GM21515 (cell line): ENCODE measurements at regions not wholly inside any gene's neighbourhood (a gene's known extent, or its start where the extent isn't known, plus 50 kb on each side); places are given as distances from the start of the nearest gene placed in this dataset.
"Not testable (repeated sequence)": the region's sequence is repeated elsewhere in the genome, so short reads cannot be mapped to it uniquely, and the experiment has no call there.

Experiments used
- ATAC-seq: cut with Tn5 transposase; IDR thresholded peaks from one replicate; pipeline ENCODE4 v1.9.1; 2021; ENCODE audit not compliant: unreplicated experiment

- ATAC-seq: no peak
Measured at GRCh38 chr7:96770758-96771157, 61.1 kb upstream of the SEM1 start.

DNA sequence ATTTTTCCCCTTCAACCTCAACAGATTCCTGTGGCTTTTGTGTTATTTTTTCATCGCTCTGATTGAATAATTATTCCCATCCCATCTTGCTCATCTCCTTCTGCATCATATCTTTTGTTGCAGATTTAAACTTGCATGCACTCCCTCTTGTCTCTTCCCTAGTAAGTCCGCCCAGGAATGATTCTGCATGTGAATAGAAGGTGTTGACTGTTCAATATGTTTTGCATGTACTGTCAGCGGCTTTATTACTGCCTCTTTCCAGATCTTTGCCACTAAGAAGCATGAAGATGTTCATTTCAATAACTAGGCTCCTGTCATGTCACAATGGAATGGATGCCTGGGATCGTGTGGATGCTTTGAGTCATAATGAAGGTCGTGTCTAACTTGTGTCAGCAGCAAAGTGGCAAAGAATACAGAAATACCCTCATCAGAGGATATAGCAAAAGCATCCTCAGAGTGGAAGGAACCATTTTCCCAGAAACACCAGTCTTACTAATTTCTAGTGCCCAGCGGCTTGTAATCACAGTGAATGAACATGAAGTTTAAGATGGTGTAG is 62.6 kb upstream of the SEM1 start:
- no peak for ATAC-seq

GRCh38 chr7:96773483-96773882 is 63.8 kb upstream of the SEM1 start:
- ATAC-seq: no peak

DNA sequence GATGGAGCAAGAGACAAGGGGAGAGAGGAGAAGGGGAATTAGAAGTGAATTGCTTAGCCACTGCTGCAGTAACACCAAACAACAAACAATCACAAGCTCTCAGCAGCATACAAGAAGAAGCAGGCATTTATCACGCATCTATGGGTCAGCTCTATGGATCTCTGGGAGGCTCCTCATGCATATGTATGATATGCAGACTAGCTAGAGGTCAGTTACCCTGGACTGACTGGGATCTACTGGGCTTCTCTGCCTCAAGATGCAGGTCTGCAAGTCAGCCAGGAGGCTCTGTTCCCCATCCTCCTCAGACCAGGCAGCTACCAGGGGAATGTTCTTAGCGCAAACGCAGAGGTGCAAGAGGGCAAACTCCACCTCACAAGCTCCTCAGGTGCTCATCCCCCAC is 64.7 kb upstream of the SEM1 start:
- ATAC-seq: no peak

DNA sequence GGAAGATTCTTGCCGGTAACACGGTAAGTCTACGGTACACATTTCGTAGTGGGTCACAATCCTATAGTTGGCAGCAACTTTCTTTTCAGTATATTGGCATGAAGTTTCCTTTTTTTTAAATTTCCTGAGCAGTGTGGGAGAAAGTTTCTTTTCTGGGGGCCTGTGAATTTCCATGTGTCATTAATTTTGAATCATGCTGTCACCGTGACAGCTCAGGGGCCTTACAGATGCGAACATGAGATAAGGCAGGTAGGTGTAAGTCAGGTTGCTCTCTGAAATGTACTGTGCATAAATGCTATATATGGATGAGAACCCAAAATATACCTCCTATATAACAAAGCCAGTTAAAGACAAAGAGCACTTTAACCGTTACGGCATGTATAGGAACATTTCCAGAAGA is 65.4 kb upstream of the SEM1 start:
- no peak for ATAC-seq

DNA sequence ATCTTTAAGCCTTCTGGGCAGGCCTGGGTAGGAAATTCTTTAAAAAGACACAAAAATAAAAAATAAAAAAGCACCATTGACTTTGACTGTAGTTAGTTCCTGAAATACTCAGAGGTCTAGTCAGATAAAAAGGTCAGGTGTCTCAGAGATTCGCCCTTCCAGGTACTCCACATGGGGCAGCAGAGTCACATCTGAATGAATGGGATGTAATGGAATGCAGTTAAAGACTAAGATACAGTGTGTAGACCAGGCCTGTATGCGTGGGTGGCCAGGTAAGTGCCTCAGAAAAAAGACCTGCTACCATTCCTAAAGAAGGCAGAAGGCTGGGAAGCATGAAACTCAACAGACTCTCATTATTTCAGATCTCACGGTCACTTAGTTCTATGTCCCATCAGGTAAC is 68.6 kb upstream of the SEM1 start:
- ATAC-seq: no peak

GRCh38 chr7:96781919-96782318 is 72.3 kb upstream of the SEM1 start:
- ATAC-seq: no peak

- ATAC-seq: not testable (repeated sequence)
Measured at GRCh38 chr7:96782686-96783298, 73.1 kb upstream of the SEM1 start.

DNA sequence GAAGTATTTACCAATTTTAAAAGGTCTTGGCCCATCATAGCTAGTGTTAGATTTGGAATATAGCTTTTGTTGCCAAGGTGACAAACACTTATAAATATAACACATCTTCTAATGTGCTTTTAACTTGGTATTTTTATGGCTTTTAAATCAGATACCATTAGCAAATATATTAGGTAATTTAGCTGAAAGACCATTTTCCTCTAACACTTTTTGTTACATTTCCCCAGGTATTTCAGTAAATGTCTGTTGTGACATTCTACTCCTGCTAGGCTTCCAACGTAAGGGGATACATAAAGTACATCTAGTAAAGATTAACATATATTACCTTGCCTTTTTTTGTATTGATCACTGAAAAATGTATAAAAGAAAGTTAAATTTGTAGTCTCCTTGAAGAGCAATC is 75.0 kb upstream of the SEM1 start:
- ATAC-seq: no peak

DNA sequence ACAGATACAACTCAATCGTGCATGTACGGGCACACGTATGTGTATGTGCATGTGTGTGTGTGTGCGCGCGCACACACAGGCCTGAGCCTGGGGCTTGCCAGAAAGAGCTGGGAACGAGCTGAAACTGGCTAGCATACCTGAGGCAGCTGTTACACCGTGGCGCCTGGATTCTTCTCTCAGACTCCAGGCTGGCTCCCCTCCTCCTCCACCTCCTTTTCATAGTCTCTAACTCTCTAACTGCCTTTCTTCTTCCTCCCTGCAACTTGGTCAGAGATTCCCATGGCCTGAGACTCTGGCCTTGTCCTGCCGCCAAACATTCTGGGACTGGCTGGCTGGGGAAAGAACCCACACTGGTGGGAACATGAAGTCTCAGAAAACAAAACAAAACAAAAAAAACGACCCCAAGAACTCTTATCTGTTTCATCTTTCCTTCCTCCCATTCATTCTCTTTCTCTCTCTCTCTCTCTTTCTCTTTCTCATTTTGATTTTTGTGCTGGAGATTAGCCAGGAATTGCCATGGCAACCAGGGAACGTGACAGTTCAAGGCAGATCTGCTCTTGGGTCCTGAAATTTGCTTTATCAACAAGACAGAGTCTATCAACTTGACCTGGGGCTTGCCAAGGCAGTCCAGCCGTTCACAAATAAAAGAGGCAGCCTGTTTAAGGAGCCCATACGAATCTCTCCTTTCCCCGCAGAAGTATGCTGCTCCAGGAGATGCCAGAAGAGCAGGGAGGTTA is 76.8 kb upstream of the SEM1 start:
- no peak for ATAC-seq

DNA sequence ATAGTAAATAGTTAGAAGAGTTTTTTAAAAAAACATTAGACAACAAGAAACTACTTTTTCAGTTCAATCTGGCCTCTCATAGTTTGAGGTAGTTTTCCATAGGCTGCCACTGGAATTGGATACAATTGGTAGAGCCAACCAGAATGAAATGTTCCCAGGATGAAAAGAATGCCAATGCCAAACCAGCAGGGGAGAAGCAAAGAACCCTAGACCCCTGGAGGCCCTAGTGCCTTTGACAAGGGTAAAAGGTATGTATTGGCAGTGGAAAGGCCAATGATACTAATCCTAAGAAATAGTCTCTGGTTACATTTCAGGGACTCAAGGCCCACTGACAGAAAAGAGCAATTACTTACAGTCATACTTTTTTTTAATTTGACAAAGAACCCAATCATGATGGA is 77.4 kb upstream of the SEM1 start:
- ATAC-seq: no peak

DNA sequence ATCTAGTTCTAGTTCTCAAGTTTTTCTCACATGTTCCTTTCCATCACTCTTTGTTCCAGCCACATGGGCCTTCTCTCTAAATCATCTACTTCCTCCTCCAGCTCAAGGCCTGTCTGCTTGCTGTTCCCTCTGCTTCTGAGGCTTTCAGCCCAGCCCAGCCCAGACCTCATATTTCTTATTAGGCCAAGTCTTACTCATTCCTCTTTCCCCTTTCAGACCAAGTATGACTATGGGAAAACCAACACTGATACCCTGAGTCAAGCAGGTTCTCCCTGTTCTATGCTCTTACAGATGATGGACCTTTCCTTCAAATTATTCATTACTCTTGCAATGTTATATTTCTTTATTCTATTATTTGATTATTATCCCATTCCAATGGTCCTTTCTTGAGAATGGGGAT is 80.3 kb upstream of the SEM1 start:
- ATAC-seq: no peak

- no peak for ATAC-seq
Measured at GRCh38 chr7:96792115-96792514, 82.5 kb upstream of the SEM1 start.

DNA sequence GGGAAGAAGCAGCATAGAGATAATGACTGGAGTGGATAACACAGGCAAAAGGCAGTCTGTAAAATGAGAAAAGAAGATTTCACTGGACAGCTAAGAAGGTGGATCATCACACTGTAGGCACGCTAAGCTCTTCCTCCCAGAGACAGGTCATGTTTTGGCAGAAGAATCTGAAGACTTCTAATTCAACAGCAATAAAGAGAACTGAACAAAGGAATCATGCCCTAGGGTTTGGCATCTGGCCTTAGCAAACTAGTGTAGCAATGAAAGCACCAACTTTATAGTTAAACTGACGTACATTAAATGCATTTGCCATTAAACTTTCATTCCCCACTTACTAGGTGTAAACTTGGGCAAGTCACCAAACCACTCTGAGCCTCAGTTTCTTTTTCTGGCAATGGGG is 84.4 kb upstream of the SEM1 start:
- ATAC-seq: no peak

- no peak for ATAC-seq
Measured at GRCh38 chr7:96800122-96800521, 90.5 kb upstream of the SEM1 start.

DNA sequence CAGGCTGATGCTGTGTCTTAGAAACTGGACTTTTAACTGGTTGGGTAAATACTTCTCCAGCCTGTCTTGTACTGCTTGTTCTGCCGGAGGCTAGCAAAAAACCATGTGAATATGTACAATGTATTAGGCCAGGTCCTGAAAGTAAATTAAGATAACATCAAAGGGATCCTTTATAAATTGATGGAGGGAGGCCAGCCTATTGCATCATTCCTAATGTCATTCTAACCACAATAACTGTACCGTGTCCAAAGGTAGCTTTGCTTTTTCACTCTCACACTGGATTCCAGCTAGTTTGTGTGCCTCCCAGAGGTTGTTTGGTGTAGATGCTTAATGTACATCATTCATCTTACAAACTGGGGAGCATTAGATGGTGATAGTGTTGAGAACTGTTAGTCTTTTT is 91.2 kb upstream of the SEM1 start:
- no peak for ATAC-seq

DNA sequence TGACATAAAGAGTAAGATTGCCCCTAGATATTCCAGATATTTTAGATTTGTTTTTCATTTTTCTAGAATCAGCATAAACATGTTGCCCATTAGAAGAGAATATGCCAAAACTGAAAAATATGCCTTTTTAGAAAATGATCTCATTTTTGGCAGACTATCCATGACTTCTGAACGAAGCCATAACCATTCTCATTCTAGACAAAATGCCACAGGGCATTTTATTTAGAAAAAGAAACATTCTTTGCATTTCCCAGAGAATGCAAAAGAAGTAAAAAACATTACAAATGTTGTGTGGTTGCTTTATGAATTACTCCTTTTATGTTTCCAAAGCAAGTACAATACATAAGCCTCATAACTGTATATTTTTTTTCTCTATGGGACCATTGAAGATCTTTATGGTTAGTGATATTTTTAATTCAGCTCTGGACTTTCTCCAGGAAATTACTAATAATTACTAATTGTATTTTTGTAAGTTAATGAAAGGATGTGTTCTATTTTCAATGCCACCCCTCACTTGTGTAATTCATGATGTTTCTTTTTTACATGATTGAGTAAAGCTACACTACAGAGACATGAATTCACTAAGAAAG is 109.6 kb upstream of the SEM1 start:
- ATAC-seq: no peak

DNA sequence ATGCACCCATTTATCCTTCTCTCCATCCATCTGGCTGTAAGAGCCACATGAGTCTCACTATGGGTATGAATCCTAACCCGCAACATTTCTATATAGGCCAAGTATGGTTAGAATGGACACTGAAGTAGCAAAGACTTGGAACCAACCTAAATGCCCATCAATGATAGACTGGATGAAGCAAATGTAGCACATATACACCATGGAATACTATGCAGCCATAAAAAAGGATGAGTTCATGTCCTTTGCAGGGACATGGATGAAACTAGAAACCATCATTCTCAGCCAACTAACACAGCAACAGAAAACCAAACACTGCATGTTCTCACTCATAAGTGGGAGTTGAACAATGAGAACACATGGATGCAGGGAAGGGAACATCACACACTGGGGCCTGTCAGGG is 111.5 kb upstream of the SEM1 start:
- ATAC-seq: not testable (repeated sequence)

DNA sequence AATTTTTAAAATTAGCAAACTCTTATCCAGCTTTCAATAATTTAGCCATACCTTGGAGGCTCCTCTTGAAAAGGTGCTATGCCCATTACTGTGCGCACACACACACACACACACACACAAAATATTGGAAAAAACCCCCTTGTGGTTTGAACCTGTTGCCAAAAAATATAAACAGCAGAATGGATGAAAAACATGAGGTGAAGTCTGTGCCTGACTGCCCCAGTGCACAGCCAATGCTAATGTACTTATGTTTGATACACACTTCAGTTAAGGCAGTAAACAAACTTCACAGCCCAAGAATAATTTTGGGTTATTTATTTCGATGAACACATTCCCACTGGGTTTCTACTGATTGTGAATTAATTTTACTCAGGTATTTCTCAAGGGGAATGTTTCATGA is 113.2 kb upstream of the SEM1 start:
- no peak for ATAC-seq

DNA sequence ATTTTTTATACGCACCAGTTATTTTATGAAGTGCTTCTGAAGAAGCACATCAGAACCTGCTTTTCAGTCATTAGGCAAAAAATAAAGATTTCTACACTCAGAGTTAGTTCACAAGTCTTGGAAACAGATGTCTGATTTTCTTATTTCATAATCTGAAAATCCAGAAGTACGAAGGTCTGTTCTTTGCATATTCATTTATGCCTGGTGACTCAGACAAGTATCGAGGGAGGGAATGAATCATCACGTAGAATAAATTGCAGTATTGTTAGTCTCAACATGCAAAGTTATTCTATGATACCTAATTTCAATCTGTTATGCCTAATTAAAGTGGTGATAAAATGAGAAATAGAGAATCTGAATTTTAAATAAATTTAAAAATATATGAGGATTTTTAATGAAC is 113.6 kb upstream of the SEM1 start:
- no peak for ATAC-seq

DNA sequence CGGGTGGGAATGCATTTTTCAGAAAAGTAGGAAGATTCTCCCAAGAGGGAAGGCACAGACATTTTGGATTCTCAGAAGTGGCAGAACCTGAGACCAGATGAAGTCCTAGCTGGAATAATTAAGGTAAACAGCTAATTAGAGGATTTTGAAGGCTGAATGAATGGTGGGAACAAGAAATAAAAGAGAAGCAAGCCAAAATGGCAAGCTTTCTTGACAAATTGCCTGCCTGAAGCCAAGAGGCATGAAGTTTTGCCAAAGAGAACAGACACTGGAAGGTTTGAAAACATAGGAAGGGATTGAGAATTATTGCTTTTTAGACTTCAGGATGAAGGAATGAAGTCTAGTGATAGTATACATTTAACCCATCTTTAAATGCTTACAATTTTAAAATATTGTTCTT is 115.0 kb upstream of the SEM1 start:
- no peak for ATAC-seq

DNA sequence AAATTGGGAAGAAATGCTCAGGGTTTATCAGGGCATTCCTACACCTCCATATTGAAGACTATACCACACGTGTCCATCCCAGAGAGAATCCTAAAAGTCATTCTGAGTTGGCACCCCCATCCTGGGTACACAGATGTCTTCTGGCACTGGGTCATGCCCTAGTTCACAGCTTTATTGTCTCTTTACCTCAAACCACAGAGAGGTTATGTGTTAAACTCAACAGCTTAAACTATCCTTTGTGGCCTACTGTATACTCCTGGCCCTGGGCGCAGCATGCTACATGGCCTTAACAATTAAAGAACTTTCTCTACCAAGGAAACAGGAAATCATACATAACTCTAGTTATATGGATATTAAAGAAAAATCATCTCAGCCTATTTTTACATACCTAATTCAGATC is 115.6 kb upstream of the SEM1 start:
- ATAC-seq: no peak
